ENCODE measurements at regions not wholly inside any gene's neighbourhood (a gene's known extent, or its start where the extent isn't known, plus 50 kb on each side); places are given as distances from the start of the nearest gene placed in this dataset.

DNA sequence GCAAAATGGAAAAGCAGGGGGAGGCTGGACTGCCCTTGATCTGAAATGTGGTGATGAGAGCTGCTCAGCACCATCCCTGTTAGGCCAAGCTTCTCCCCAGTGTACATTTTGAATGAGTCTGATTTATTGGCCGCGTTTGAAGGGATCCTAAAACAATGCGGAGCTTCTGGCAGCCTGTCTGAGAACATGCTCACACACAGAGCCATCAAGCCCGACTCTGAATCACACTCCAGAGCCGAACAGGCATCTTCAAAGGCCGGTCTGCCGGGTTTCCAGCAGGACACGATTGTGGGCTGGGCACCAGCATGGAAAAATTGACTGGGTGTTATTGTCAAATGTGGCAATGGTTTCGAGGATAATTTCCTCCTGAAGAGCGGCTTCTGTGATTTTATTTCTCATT is 235.9 kb downstream of the TFAP2C start:
- peaks cover 5% of the 10 kb centered on the region for H3K27me3 Mint-ChIP-seq (ENCODE audit: unreplicated experiment)

DNA sequence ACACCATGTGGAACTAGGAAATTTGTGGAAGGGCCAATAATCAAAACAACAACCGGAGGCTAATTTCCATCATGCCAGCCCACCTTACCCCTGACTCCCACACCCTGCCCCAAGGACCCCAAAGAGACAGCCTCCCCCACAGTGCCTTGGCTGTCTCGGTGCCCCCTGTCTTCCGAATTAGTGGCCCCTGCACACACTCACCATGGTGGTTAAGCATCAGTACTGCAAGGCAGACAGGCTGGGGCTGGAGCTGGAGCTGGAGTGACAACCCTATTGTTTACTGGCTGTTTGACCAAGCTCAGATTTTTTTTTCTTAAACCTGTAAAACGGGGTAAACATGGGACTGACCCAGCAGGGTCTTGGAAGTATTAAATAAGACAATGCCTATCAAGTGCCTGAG is 238.0 kb downstream of the TFAP2C start:
- Mint-ChIP-seq H3K4me3 (ENCODE audit: unreplicated experiment) (no peak overlapping the region), H3K27me3 (ENCODE audit: unreplicated experiment) (peaks cover 3% of the 10 kb centered on the region), H3K4me1 (ENCODE audit: unreplicated experiment) (no peaks in the 10 kb centered on the region)

More for the DNA sequence above, 235.9 kb downstream of the TFAP2C start:
- TF ChIP-seq, protein P1, sequence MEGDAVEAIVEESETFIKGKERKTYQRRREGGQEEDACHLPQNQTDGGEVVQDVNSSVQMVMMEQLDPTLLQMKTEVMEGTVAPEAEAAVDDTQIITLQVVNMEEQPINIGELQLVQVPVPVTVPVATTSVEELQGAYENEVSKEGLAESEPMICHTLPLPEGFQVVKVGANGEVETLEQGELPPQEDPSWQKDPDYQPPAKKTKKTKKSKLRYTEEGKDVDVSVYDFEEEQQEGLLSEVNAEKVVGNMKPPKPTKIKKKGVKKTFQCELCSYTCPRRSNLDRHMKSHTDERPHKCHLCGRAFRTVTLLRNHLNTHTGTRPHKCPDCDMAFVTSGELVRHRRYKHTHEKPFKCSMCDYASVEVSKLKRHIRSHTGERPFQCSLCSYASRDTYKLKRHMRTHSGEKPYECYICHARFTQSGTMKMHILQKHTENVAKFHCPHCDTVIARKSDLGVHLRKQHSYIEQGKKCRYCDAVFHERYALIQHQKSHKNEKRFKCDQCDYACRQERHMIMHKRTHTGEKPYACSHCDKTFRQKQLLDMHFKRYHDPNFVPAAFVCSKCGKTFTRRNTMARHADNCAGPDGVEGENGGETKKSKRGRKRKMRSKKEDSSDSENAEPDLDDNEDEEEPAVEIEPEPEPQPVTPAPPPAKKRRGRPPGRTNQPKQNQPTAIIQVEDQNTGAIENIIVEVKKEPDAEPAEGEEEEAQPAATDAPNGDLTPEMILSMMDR (IDR thresholded peaks at IDR 0.05; ENCODE audit: unreplicated experiment) = no peak
- Mint-ChIP-seq H3K4me1 (ENCODE audit: unreplicated experiment) (peaks cover 6% of the 10 kb centered on the region), H3K4me3 (ENCODE audit: unreplicated experiment) (no peak overlapping the region), H3K9me3 (ENCODE audit: unreplicated experiment) (peaks cover 4% of the 10 kb centered on the region), H3K27ac (ENCODE audit: unreplicated experiment) (no peak overlapping the region), H3K36me3 (ENCODE audit: low read depth, unreplicated experiment) (no peaks in the 10 kb centered on the region)
- no peak for DNase-seq (ENCODE audit: low spot score)

DNA sequence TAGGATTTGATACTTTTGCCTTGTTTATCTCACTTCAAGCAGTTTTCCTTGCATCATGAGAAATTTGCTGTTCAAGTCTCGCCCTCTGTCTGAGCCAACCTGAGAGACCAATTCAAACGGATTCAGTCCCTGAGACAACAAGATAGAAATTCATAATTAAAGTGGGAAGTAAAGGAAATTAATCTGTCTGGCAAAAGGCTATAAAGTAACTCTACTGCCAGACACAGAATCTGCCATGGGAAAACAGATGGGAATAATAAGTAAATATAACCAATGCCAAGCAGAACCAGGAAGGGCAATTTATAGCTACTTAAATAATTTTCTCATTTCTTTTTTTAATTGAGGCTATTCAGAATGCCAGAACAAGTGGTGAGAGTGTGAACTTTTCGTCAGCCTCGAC is 239.6 kb downstream of the TFAP2C start:
- Mint-ChIP-seq H3K4me1 (ENCODE audit: unreplicated experiment) (no peaks in the 10 kb centered on the region), H3K27me3 (ENCODE audit: unreplicated experiment) (peaks cover 2% of the 10 kb centered on the region), H3K9me3 (ENCODE audit: unreplicated experiment) (peaks cover 4% of the 10 kb centered on the region), H3K27ac (ENCODE audit: unreplicated experiment) (no peak overlapping the region), H3K36me3 (ENCODE audit: low read depth, unreplicated experiment) (no peaks in the 10 kb centered on the region), H3K4me3 (ENCODE audit: unreplicated experiment) (no peak overlapping the region)
- no peak for DNase-seq (ENCODE audit: low spot score)
- TF ChIP-seq, protein P1 (IDR thresholded peaks at IDR 0.05; ENCODE audit: unreplicated experiment) = no peak

More for the DNA sequence above, 238.0 kb downstream of the TFAP2C start:
- Mint-ChIP-seq H3K9me3 (ENCODE audit: unreplicated experiment) (peaks cover 4% of the 10 kb centered on the region), H3K36me3 (ENCODE audit: low read depth, unreplicated experiment) (no peaks in the 10 kb centered on the region), H3K27ac (ENCODE audit: unreplicated experiment) (no peak overlapping the region)
- TF ChIP-seq, protein P1 (IDR thresholded peaks at IDR 0.05; ENCODE audit: unreplicated experiment) = no peak
- DNase-seq (ENCODE audit: low spot score) = no peak

DNA sequence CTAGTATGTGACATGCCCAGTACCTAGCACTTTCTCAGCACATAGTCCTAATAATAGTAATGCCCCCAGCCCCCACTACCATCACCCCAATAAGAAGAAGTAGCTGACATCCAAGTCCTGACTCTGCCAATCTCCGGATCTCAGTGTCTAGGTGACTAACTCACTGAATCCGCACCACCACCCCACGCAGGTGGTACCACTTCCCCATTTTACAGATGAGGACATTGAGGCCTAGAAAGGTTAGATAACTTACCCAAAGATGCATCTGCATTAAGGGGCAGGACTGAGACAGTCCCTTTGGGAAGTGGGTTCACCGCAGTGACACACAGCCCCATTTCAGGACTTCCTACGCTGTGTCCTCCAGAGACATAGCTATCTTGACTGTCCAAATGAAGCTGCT is 241.2 kb downstream of the TFAP2C start:
- Mint-ChIP-seq H3K9me3 (ENCODE audit: unreplicated experiment) (peaks cover 4% of the 10 kb centered on the region), H3K4me3 (ENCODE audit: unreplicated experiment) (no peak overlapping the region), H3K4me1 (ENCODE audit: unreplicated experiment) (no peaks in the 10 kb centered on the region), H3K27ac (ENCODE audit: unreplicated experiment) (no peak overlapping the region), H3K27me3 (ENCODE audit: unreplicated experiment) (peaks cover 4% of the 10 kb centered on the region), H3K36me3 (ENCODE audit: low read depth, unreplicated experiment) (no peaks in the 10 kb centered on the region)
- no peak for DNase-seq (ENCODE audit: low spot score)
- TF ChIP-seq, protein P1 (IDR thresholded peaks at IDR 0.05; ENCODE audit: unreplicated experiment) = no peak

DNA sequence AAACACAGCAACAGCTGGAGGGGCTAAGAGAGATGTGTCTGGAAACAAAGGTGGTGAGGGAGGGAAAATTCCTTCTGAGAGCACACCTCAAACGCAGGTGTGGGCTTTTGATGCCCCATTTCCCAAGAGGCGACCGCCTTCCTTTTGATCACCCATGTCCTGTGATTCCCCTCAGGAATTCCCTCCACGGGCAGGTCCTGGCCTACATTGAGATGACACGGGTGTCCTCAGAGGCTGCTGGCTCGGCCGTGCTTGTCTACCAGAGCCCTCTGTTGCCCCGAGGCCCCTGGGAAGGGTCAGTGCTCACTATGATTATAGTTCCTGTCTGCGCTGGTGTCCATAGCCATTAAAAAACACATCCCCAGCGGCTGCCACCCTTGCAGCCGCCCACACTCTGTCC is 242.6 kb downstream of the TFAP2C start:
- TF ChIP-seq, protein P1 (IDR thresholded peaks at IDR 0.05; ENCODE audit: unreplicated experiment) = no peak
- DNase-seq (ENCODE audit: low spot score) = no peak
- no peak overlapping the region for H3K4me3 Mint-ChIP-seq (ENCODE audit: unreplicated experiment)
- H3K36me3 Mint-ChIP-seq (ENCODE audit: low read depth, unreplicated experiment) = no peaks in the 10 kb centered on the region
- no peak overlapping the region for H3K27ac Mint-ChIP-seq (ENCODE audit: unreplicated experiment)
- H3K9me3 Mint-ChIP-seq (ENCODE audit: unreplicated experiment) = peaks cover 4% of the 10 kb centered on the region
- H3K27me3 Mint-ChIP-seq (ENCODE audit: unreplicated experiment) = peaks cover 4% of the 10 kb centered on the region
- H3K4me1 Mint-ChIP-seq (ENCODE audit: unreplicated experiment) = no peaks in the 10 kb centered on the region
